ENCODE measurements at regions not wholly inside any gene's neighbourhood (a gene's known extent, or its start where the extent isn't known, plus 50 kb on each side); places are given as distances from the start of the nearest gene placed in this dataset.

- 88% methylated on average over 3 of the region's 4 CpGs for WGBS (ENCODE audit: insufficient coverage)
- H3K4me3 Mint-ChIP-seq: no peak overlapping the region
- Histone ChIP-seq H3K9me3 (ENCODE audit: control insufficient read depth, insufficient read depth, low read length) (no peaks in the 10 kb centered on the region), H3K27me3 (ENCODE audit: control insufficient read depth, insufficient read depth, low read length) (no peaks in the 10 kb centered on the region), H3K27ac (ENCODE audit: low read length) (no peak overlapping the region), H3K4me1 (ENCODE audit: control insufficient read depth, insufficient read depth, low read length) (no peaks in the 10 kb centered on the region), H3K36me3 (ENCODE audit: control insufficient read depth, insufficient read depth, low read length) (no peaks in the 10 kb centered on the region), H3K4me3 (ENCODE audit: low read length) (no peak overlapping the region)
- H3K27me3 Mint-ChIP-seq (ENCODE audit: low read depth in 2 of 2): peaks cover 3 to 8% of the 10 kb centered on the region in 2 donors
- DNase-seq (no peak), ATAC-seq (no peak)
- intact Hi-C loops (cut with micrococcal nuclease): loop anchor here (5.0 kb wide), 2 partner anchors 322 to 1558 kb away; no protein-coding TSS in a partner anchor
- H3K9me3 Mint-ChIP-seq: no peaks in the 10 kb centered on the region
- H3K27ac Mint-ChIP-seq: no peak overlapping the region
- TF ChIP-seq CTCF (IDR thresholded peaks at IDR 0.05): no peak
- H3K36me3 Mint-ChIP-seq: no peaks in the 10 kb centered on the region
- H3K4me1 Mint-ChIP-seq: peaks cover 0 to 5% of the 10 kb centered on the region in 2 donors
Observed at GRCh38 chr2:204329532-204329931, 215.7 kb upstream of the PARD3B start.

- ATAC-seq (no peak), DNase-seq (no peak)
- no peak for TF ChIP-seq CTCF (IDR thresholded peaks at IDR 0.05)
- Histone ChIP-seq H3K9me3 (ENCODE audit: control insufficient read depth, insufficient read depth, low read length) (no peaks in the 10 kb centered on the region), H3K4me3 (ENCODE audit: low read length) (no peak overlapping the region), H3K4me1 (ENCODE audit: control insufficient read depth, insufficient read depth, low read length) (no peaks in the 10 kb centered on the region), H3K27ac (ENCODE audit: low read length) (no peak overlapping the region), H3K27me3 (ENCODE audit: control insufficient read depth, insufficient read depth, low read length) (no peaks in the 10 kb centered on the region), H3K36me3 (ENCODE audit: control insufficient read depth, insufficient read depth, low read length) (no peaks in the 10 kb centered on the region)
- WGBS (ENCODE audit: insufficient coverage): 94% methylated on average over 5 of the region's 6 CpGs
- intact Hi-C loops (cut with micrococcal nuclease): no loop called here
- Mint-ChIP-seq H3K9me3 (no peaks in the 10 kb centered on the region), H3K36me3 (no peaks in the 10 kb centered on the region), H3K4me1 (no peaks in the 10 kb centered on the region), H3K27ac (no peak overlapping the region), H3K4me3 (no peak overlapping the region), H3K27me3 (ENCODE audit: low read depth in 2 of 2) (peaks cover 0 to 2% of the 10 kb centered on the region in 2 donors)
Observed at GRCh38 chr2:204331180-204331579, 214.1 kb upstream of the PARD3B start.

- TF ChIP-seq CTCF (IDR thresholded peaks at IDR 0.05): no peak
- H3K4me1 ChIP-seq (ENCODE audit: control insufficient read depth, insufficient read depth, low read length): no peaks in the 10 kb centered on the region
- H3K4me3 Mint-ChIP-seq: no peak overlapping the region
- DNase-seq (no peak), ATAC-seq (no peak)
- no peaks in the 10 kb centered on the region for H3K36me3 Mint-ChIP-seq
- intact Hi-C loops (cut with micrococcal nuclease): no loop called here
- H3K36me3 ChIP-seq (ENCODE audit: control insufficient read depth, insufficient read depth, low read length): no peaks in the 10 kb centered on the region
- no peaks in the 10 kb centered on the region for H3K4me1 Mint-ChIP-seq
- H3K27me3 Mint-ChIP-seq (ENCODE audit: low read depth in 2 of 2): peaks cover 2 to 8% of the 10 kb centered on the region in 2 donors
- no peaks in the 10 kb centered on the region for H3K9me3 ChIP-seq (ENCODE audit: control insufficient read depth, insufficient read depth, low read length)
- H3K27me3 ChIP-seq (ENCODE audit: control insufficient read depth, insufficient read depth, low read length): no peaks in the 10 kb centered on the region
- no CpG with 5 or more reads among the region's 2 CpGs for WGBS (ENCODE audit: insufficient coverage)
- no peak overlapping the region for H3K4me3 ChIP-seq (ENCODE audit: low read length)
- H3K27ac Mint-ChIP-seq: no peak overlapping the region
- no peak overlapping the region for H3K27ac ChIP-seq (ENCODE audit: low read length)
- no peaks in the 10 kb centered on the region for H3K9me3 Mint-ChIP-seq
Observed at GRCh38 chr2:204331988-204332387, 213.3 kb upstream of the PARD3B start.

GRCh38 chr2:204332706-204333105 lies 212.6 kb upstream of the PARD3B start:
- H3K27ac ChIP-seq (ENCODE audit: low read length): no peak overlapping the region
- TF ChIP-seq CTCF (IDR thresholded peaks at IDR 0.05): no peak
- Mint-ChIP-seq H3K4me3 (no peak overlapping the region), H3K27me3 (ENCODE audit: low read depth in 2 of 2) (peaks cover 4 to 15% of the 10 kb centered on the region in 2 donors), H3K4me1 (no peaks in the 10 kb centered on the region), H3K27ac (no peak overlapping the region), H3K36me3 (no peaks in the 10 kb centered on the region), H3K9me3 (no peaks in the 10 kb centered on the region)
- H3K27me3 ChIP-seq (ENCODE audit: control insufficient read depth, insufficient read depth, low read length): no peaks in the 10 kb centered on the region
- no peaks in the 10 kb centered on the region for H3K9me3 ChIP-seq (ENCODE audit: control insufficient read depth, insufficient read depth, low read length)
- H3K4me3 ChIP-seq (ENCODE audit: low read length): no peak overlapping the region
- ATAC-seq (no peak), DNase-seq (no peak)
- 96% methylated on average over 3 of the region's 3 CpGs for WGBS (ENCODE audit: insufficient coverage)
- intact Hi-C loops (cut with micrococcal nuclease): no loop called here
- H3K36me3 ChIP-seq (ENCODE audit: control insufficient read depth, insufficient read depth, low read length): no peaks in the 10 kb centered on the region
- no peaks in the 10 kb centered on the region for H3K4me1 ChIP-seq (ENCODE audit: control insufficient read depth, insufficient read depth, low read length)
